ENCODE measurements at regions not wholly inside any gene's neighbourhood (a gene's known extent, or its start where the extent isn't known, plus 50 kb on each side); places are given as distances from the start of the nearest gene placed in this dataset.
A peak's percentile ranks its signal among the peaks of the same experiment; 100 is the strongest.

DNA sequence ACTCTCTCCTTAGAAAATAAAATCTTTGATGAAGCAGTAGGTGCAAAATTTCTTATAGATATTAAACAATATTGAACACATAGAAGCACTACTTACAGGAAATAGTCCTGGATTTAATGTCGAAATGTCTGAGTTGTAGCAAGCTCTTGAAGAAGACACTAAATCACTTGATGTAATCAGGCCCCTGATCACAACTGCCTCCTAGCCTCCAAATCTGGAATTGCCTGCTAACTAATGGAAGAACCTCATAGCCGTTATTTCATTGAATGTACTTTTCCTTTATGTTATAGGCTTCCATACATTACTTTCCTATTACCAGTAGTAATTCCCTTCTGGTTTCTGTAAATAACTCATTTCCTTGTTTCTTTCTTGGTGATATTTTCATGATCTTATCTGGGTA is 675.7 kb upstream of the CHRM3 start:
- Histone ChIP-seq H3K4me2 (ENCODE audit: insufficient read depth, insufficient read length, low read length) (no peak overlapping the region), H3K23me2 (ENCODE audit: insufficient read length, low read depth, low read length, poor library complexity, severe bottlenecking) (no peaks in the 10 kb centered on the region), H2BK5ac (ENCODE audit: insufficient read length, low read length) (no peak overlapping the region), H3K14ac (ENCODE audit: insufficient read depth, low read length) (no peak overlapping the region), H2BK20ac (ENCODE audit: low read depth, low read length, poor library complexity, severe bottlenecking) (no peak overlapping the region), H2AFZ (ENCODE audit: low read length) (no peak overlapping the region), H3K79me1 (ENCODE audit: insufficient read depth, low read depth, low read length, poor library complexity, severe bottlenecking) (no peaks in the 10 kb centered on the region), H3K27ac (ENCODE audit: insufficient read length, low read depth, low read length) (no peak overlapping the region), H3K27me3 (ENCODE audit: insufficient read depth, low read length) (no peaks in the 10 kb centered on the region; the same call in 1 of the 2 replicates), H2AK5ac (ENCODE audit: insufficient read length, low read length) (no peak overlapping the region), H2BK12ac (ENCODE audit: insufficient read length, low read depth, low read length) (no peak overlapping the region), H3K79me2 (ENCODE audit: insufficient read depth, low read length) (no peaks in the 10 kb centered on the region), H3K18ac (ENCODE audit: insufficient read length, low read depth, low read length) (no peak overlapping the region), H3K4ac (ENCODE audit: low read depth, low read length) (no peak overlapping the region), H4K8ac (replicated peaks; ENCODE audit: insufficient read length, low read depth, low read length) (no peak overlapping the region), H3K9me3 (ENCODE audit: control insufficient read depth, low read depth, low read length) (no peaks in the 10 kb centered on the region), H3K23ac (ENCODE audit: insufficient read length, low read depth, low read length) (no peak overlapping the region), H4K20me1 (ENCODE audit: control insufficient read depth, insufficient read depth, insufficient read length) (no peaks in the 10 kb centered on the region), H3T11ph (ENCODE audit: low read length) (no peak overlapping the region), H4K91ac (ENCODE audit: insufficient read length, low read depth, low read length) (no peak overlapping the region), H3K9ac (ENCODE audit: extremely low read depth, insufficient read length, low read length) (no peak overlapping the region), H4K5ac (ENCODE audit: insufficient read length, low read depth, low read length) (no peak overlapping the region), H3K4me1 (ENCODE audit: insufficient read depth, low read length) (no peaks in the 10 kb centered on the region), H3K56ac (ENCODE audit: insufficient read length, low read depth, low read length) (no peak overlapping the region), H2BK15ac (ENCODE audit: low read depth, low read length) (no peak overlapping the region), H2BK120ac (ENCODE audit: low read depth, low read length, poor library complexity, severe bottlenecking) (no peak overlapping the region)
- no peaks in the 10 kb centered on the region for H3K9me3 Mint-ChIP-seq
- DNase-seq, result no peak
- TF ChIP-seq, protein P1, sequence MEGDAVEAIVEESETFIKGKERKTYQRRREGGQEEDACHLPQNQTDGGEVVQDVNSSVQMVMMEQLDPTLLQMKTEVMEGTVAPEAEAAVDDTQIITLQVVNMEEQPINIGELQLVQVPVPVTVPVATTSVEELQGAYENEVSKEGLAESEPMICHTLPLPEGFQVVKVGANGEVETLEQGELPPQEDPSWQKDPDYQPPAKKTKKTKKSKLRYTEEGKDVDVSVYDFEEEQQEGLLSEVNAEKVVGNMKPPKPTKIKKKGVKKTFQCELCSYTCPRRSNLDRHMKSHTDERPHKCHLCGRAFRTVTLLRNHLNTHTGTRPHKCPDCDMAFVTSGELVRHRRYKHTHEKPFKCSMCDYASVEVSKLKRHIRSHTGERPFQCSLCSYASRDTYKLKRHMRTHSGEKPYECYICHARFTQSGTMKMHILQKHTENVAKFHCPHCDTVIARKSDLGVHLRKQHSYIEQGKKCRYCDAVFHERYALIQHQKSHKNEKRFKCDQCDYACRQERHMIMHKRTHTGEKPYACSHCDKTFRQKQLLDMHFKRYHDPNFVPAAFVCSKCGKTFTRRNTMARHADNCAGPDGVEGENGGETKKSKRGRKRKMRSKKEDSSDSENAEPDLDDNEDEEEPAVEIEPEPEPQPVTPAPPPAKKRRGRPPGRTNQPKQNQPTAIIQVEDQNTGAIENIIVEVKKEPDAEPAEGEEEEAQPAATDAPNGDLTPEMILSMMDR (conservative IDR thresholded peaks at IDR 0.05), result peak; percentile 69
- no peaks in the 10 kb centered on the region for H3K4me1 Mint-ChIP-seq
- WGBS (ENCODE audit: extremely low coverage, insufficient read length, low lambda C conversion rate), result no CpG with 5 or more reads among the region's 2 CpGs
- H3K4me3 Mint-ChIP-seq, result no peak overlapping the region
- H3K27ac Mint-ChIP-seq, result no peak overlapping the region
- H3K36me3 Mint-ChIP-seq (ENCODE audit: insufficient read depth in 1 of 3, low read depth in 3 of 3), result peaks cover 0 to 2% (median 0%) of the 10 kb centered on the region in 3 experiments; a peak in 1 of 7 replicates
- no peaks in the 10 kb centered on the region for H3K27me3 Mint-ChIP-seq (ENCODE audit: low read depth)
